ENCODE measurements at regions not wholly inside any gene's neighbourhood (a gene's known extent, or its start where the extent isn't known, plus 50 kb on each side); places are given as distances from the start of the nearest gene placed in this dataset.

DNA sequence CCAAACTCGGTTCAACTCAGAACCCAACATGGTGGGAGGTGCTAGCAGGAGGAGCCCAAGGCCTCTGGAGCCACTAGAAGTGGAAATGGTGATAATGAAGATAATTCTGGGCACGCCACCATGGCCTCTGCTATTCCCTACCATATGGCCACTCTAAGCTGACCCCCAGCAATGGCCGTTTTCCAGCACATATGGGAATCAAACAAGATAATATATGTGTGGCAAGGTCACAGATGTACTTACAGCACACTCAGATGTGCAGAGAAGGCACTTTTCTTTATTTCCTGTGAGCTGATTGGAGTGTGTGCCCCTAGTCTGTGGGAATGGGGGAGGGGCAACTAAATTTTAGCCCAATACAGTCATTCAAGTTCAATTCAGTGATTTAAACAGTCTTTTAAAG lies 153.4 kb upstream of the LRFN2 start:
- no peak for DNase-seq (ENCODE audit: extremely low read depth in 1 of 11, low read depth in 9 of 11, low spot score in 4 of 11)

GRCh38 chr6:40738551-40739193 lies 151.5 kb upstream of the LRFN2 start:
- no peak for DNase-seq (ENCODE audit: extremely low read depth in 1 of 11, low read depth in 9 of 11, low spot score in 4 of 11)

DNA sequence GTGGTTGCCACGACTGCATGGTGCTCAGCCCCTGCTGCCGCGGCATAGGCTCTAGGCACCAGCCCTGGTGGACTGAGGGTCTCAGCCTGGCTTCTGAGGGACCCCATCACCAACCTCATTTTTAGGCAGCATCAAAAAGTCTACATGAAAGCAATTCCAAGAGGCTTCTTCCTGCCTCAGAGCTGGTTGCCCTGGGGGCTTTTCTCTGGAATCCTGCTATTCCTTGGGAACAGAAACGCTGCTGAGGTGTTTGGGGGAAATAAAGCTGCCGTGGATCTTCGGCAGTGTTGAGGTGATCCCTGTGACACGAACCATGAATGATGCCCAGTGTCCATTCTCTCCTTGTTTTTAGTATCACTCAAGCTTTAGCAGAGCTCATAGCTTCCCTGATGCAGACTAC lies 148.4 kb upstream of the LRFN2 start:
- no peak for DNase-seq (ENCODE audit: extremely low read depth in 1 of 11, low read depth in 9 of 11, low spot score in 4 of 11)

DNA sequence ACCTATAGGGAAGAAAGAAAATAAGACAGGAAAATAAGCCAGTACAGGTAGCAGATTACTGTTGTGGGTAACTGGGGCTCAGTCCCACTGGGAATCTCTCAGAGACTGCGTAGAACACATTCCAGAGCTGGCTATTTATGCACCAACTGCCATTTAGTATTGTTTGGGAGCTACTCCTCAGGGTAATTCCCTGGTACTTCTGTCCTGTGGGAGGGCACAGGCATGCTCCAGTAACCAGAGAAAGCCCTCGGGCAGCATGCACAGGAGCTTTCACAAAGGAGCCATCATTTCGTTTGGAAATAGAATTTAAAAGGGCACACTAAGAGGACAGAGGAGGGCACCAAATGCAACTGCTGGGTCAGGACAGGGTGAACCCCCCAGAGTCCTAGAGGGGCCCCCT lies 148.0 kb upstream of the LRFN2 start:
- DNase-seq (ENCODE audit: extremely low read depth in 1 of 11, low read depth in 9 of 11, low spot score in 4 of 11): no peak

DNA sequence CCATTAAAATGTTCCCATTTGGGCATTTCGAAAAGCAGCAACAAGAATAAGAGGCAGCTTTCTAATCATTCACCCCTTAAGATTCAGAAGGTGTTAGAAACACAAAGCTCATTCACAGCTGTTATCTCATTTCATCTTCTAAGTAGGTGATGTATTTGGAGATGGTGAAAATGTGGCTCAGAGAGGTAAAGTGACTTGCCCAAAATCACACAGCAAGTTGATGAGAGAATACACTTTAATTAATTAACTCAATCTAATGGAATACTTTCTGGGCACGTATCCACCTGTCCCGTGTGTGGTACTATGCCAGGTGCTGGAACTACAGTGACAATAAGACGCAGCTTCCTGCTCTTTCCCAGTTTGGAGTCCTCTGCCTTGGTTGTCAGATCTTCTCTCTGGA lies 147.4 kb upstream of the LRFN2 start:
- no peak for DNase-seq (ENCODE audit: extremely low read depth in 1 of 11, low read depth in 9 of 11, low spot score in 4 of 11)

DNA sequence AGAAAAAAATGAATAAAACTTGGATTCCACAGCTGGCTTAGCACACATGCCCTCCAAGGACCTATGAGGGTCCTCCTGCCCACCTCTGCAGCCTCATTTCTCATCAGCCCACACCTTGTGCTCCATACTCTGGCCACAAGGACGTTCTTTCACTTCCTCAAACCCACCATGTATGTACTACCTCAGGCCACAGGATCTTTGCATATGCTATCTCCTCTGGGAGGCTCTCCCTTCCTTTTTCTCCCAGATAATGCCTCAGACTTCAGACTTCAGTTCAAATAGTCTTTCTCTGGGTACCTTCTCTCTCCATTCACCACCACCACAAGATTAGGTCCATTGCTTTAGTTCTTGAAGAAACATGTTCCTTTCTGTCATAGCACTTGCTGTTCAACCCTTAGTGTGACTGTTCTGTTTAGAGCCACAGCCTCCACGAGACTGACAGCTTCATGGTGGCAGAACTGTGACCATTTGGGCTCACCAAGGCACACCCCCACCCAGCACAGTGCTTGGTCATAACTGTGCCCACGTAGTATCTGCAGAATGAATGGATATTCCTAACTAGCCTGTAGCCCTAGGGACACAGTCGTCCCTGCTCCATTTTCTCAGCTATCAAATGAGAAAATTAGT lies 146.7 kb upstream of the LRFN2 start:
- DNase-seq (ENCODE audit: extremely low read depth in 1 of 11, low read depth in 9 of 11, low spot score in 4 of 11): no peak

DNA sequence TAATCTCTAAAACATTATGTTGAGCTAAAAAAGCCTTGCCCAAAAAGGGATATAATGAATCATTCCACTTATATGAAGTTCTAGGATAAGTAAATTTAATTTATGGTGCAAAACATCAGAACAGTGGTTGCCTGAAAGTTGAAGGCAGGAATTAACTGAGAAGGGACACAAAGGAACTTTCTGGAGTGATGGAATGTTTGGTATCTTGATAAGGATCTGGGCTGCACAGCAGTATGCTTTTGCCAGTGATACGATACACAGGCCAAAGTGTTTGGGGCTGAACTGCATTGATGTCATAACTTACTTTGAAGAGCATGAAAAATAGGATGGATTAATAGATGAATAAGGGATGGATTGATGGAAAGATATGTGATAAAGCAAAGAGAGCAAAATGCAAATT lies 146.1 kb upstream of the LRFN2 start:
- no peak for DNase-seq (ENCODE audit: extremely low read depth in 1 of 11, low read depth in 9 of 11, low spot score in 4 of 11)

DNA sequence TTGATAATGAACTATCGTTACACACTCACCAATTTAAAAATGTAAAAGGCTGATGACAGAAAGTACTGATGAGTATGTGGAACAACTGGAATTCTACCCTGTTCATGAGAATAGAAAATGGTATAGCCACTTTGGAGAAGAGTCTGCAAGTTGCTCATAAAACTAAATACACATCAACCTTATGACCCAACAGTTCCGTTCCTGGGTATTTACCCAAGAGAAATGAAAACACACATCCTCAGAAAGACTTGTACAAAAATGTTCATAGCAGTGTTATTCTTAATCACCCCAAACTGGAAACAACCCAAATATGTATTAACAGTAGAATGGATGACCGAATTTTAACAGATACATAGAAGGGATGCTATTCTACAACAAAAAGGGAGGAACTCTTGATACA lies 145.7 kb upstream of the LRFN2 start:
- DNase-seq (ENCODE audit: extremely low read depth in 1 of 11, low read depth in 9 of 11, low spot score in 4 of 11): no peak

DNA sequence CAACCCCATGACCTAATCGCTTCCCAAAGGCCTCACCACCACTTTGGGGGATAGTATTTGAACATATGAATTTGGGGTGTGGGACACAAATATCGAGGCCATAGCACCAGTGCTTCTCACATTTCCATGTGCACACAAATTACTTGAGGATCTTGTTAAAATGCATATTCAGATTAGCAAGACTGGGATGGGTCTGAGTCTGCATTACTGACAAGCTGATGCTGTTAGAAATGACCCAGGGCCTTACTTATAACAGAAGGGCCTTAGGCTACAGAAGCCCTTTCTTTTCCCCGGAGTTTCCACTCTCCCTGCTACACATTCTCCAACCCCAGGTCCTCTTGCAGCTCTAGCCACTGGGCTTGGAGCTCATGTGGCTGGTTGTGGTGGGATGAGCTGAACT lies 141.5 kb upstream of the LRFN2 start:
- DNase-seq (ENCODE audit: extremely low read depth in 1 of 11, low read depth in 9 of 11, low spot score in 4 of 11): no peak

DNA sequence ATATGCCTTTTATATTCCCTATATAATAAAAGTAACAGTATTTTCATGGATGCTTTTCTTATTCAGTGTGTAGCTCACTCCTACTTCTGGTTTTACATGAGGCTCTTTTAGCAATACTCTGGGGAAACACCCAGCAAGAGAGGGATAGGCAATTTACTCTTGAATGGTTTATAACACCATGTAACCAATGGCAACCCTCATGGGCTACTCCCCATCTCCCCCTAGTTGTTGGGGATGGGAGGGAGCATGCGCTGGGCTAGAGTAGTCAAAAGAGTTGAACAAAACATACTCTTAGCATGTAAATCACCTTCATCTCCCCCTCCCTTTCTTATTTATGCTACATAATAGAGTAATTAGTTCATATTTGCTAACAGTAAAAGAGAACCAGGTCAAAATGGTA lies 140.1 kb upstream of the LRFN2 start:
- DNase-seq (ENCODE audit: extremely low read depth in 1 of 11, low read depth in 9 of 11, low spot score in 4 of 11): no peak

DNA sequence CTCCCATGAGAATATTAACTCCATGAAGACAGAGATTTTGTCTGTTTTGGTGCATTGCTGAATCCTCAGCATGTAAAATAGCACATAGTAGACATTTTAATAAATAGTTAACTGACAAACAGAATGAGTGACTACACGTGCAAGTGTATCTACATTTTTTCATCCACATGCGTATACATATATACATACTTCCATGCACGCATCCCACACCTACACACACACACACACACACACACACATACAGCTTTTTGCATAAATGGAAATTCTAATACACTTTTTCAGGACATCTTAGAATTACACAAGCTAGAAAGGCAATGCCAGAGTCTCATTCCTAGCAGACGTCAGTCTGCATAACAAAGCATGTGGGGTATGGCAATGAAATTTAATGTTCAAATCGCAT lies 139.7 kb upstream of the LRFN2 start:
- DNase-seq (ENCODE audit: extremely low read depth in 1 of 11, low read depth in 9 of 11, low spot score in 4 of 11): no peak

- DNase-seq (ENCODE audit: extremely low read depth in 1 of 11, low read depth in 9 of 11, low spot score in 4 of 11): no peak
Observed at GRCh38 chr6:40725390-40725789, 138.2 kb upstream of the LRFN2 start.

- no peak for DNase-seq (ENCODE audit: extremely low read depth in 1 of 11, low read depth in 9 of 11, low spot score in 4 of 11)
Observed at GRCh38 chr6:40724886-40725285, 137.7 kb upstream of the LRFN2 start.

GRCh38 chr6:40723967-40724366 lies 136.8 kb upstream of the LRFN2 start:
- no peak for DNase-seq (ENCODE audit: extremely low read depth in 1 of 11, low read depth in 9 of 11, low spot score in 4 of 11)

GRCh38 chr6:40722553-40723258 lies 135.5 kb upstream of the LRFN2 start:
- no peak for DNase-seq (ENCODE audit: extremely low read depth in 1 of 11, low read depth in 9 of 11, low spot score in 4 of 11)

GRCh38 chr6:40722091-40722490 lies 134.9 kb upstream of the LRFN2 start:
- no peak for DNase-seq (ENCODE audit: extremely low read depth in 1 of 11, low read depth in 9 of 11, low spot score in 4 of 11)

GRCh38 chr6:40721271-40721952 lies 134.2 kb upstream of the LRFN2 start:
- DNase-seq (ENCODE audit: extremely low read depth in 1 of 11, low read depth in 9 of 11, low spot score in 4 of 11): no peak

- no peak for DNase-seq (ENCODE audit: extremely low read depth in 1 of 11, low read depth in 9 of 11, low spot score in 4 of 11)
Observed at GRCh38 chr6:40720375-40720748, 133.2 kb upstream of the LRFN2 start.

GRCh38 chr6:40719671-40720374 lies 132.7 kb upstream of the LRFN2 start:
- DNase-seq (ENCODE audit: extremely low read depth in 1 of 11, low read depth in 9 of 11, low spot score in 4 of 11): no peak

DNA sequence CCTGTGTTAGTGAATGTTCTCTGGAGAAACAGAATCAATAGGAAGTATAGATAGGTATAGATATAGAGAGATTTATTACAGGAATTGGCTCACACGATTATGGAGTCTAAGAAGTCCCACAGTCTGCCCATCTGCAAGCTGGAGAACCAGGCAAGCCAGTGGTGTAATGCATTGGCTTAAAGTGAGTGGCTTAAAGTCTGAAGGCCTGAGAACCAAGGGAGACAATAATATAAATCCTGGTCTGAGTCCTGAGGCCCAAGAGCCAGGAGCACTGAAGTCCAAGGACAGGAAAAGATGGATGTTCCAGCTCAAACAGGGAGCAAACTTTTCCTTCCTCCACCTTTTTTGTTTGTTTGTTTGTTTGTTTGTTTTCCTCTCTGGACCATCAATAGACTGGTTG lies 131.2 kb upstream of the LRFN2 start:
- DNase-seq (ENCODE audit: extremely low read depth in 1 of 11, low read depth in 9 of 11, low spot score in 4 of 11): no peak
